HepG2 (cell line): ENCODE measurements at regions not wholly inside any gene's neighbourhood (a gene's known extent, or its start where the extent isn't known, plus 50 kb on each side); places are given as distances from the start of the nearest gene placed in this dataset.

Experiments
- ATAC-seq: fragments of 200-7000 bp; cut with Tn5 transposase; 3 replicates; pipeline ENCODE4 v1.9.1; 2020; ENCODE audit warnings: mild to moderate bottlenecking, moderate library complexity
- BruUV-seq: library from RNA; stranded (reverse); fragments of 400-500 nt; replicated peaks from 2 replicates; lab custom pipeline; 2021; lab: Mats Ljungman, UMichigan
- CTCF ChIA-PET: fragments of 300-600 bp; formaldehyde crosslinking; extraction: SDS; loops from one replicate; lab custom pipeline; 2021; ENCODE audit warnings: low total read pairs, inconsistent platforms, low intra/inter-chr PET ratio; lab: Yijun Ruan, JAX
- POLR2A ChIA-PET: fragments of 350-600 bp; sonication (Branson Sonifier 250); formaldehyde crosslinking; loops from one replicate; lab custom pipeline; 2020; ENCODE audit warnings: antibody characterized with exemption, inconsistent platforms; lab: Yijun Ruan, JAX
- DNase-seq: peaks from one replicate; pipeline ENCODE4 v3.0.0-alpha.2; 2015; ENCODE audit warnings: low spot score
- FAIRE-seq: peaks from 3 replicates; lab custom pipeline; 2011; peaks lifted over from hg19 to GRCh38; lab: Jason Lieb, UNC
- H2AFZ ChIP-seq: one replicate; pipeline ENCODE4 v1.6.1; 2011; ENCODE audit warnings: low read length, inconsistent platforms
- H3K27ac ChIP-seq: fragments of 300-600 bp; 3 replicates; pipeline ENCODE4 v1.8.0; 2011; ENCODE audit warnings: mixed run types, mild to moderate bottlenecking, mixed read lengths, low read length, inconsistent platforms; ENCODE audit not compliant: insufficient read depth; ENCODE audit errors: extremely low read length
- H3K27me3 ChIP-seq, 2 experiments: fragments of 200-600 bp in 1 of 2; 2 replicates in 1 of 2; 3 replicates in 1 of 2; pipeline versions ENCODE4 v1.6.0 to v1.8.0; 2011; ENCODE audit warnings: low read length in 2 of 2, mild to moderate bottlenecking in 2 of 2, moderate library complexity in 2 of 2, inconsistent platforms in 1 of 2; ENCODE audit not compliant: insufficient read depth in 2 of 2, control insufficient read depth in 1 of 2
- H3K36me3 ChIP-seq, 2 experiments: fragments of 200-600 bp in 1 of 2; replicated peaks in 1 of 2; 2 replicates in 1 of 2; 3 replicates in 1 of 2; pipeline versions ENCODE4 v1.5.1 to v1.8.0; 2011; ENCODE audit warnings: low read length in 2 of 2, inconsistent platforms in 1 of 2; ENCODE audit not compliant: insufficient read depth in 2 of 2, control insufficient read depth in 1 of 2
- H3K4me1 ChIP-seq: 2 replicates; pipeline ENCODE4 v1.5.1; 2012; ENCODE audit warnings: low read length, inconsistent platforms; ENCODE audit not compliant: insufficient read depth
- H3K4me2 ChIP-seq: 2 replicates; pipeline ENCODE4 v1.6.0; 2011; ENCODE audit warnings: low read depth, low read length, inconsistent platforms
- H3K4me3 ChIP-seq, 3 experiments: fragments of 200-600 bp in 1 of 3; sonication (generic), shearing (Covaris generic) in 1 of 3; replicated peaks in 1 of 3; 2 replicates each; pipeline ENCODE4 v1.5.1; 2011 to 2016; ENCODE audit warnings: low read length in 3 of 3, inconsistent platforms in 2 of 3, low read depth in 2 of 3, mild to moderate bottlenecking in 2 of 3, control low read depth in 1 of 3, mixed read lengths in 1 of 3; ENCODE audit not compliant: insufficient read depth in 1 of 3
- H3K79me2 ChIP-seq: one replicate; pipeline ENCODE4 v1.6.1; 2011; ENCODE audit warnings: low read length, inconsistent platforms; ENCODE audit not compliant: insufficient read depth
- H3K9ac ChIP-seq: 2 replicates; pipeline ENCODE4 v1.6.0; 2011; ENCODE audit warnings: mild to moderate bottlenecking, low read depth, low read length, inconsistent platforms; ENCODE audit not compliant: insufficient read depth
- H3K9me3 ChIP-seq: 2 replicates; pipeline ENCODE4 v1.5.1; 2012; ENCODE audit warnings: mild to moderate bottlenecking, low read length
- H4K20me1 ChIP-seq: 2 replicates; pipeline ENCODE4 v1.6.0; 2011; ENCODE audit warnings: inconsistent platforms, mild to moderate bottlenecking, low read length, moderate library complexity; ENCODE audit not compliant: insufficient read depth
- ATF6 ChIP-seq: sonication (generic); formaldehyde crosslinking; conservative IDR thresholded peaks from 2 replicates; pipeline ENCODE4 v1.4.0; 2020; ENCODE audit warnings: missing genetic modification reagents
- CERS6 ChIP-seq: sonication (generic); formaldehyde crosslinking; IDR thresholded peaks from 2 replicates; pipeline ENCODE4 v1.5.0; 2020; ENCODE audit warnings: missing genetic modification reagents
- DPF2 ChIP-seq: sonication (generic); formaldehyde crosslinking; IDR thresholded peaks from 2 replicates; pipeline ENCODE4 v1.4.0; 2020; ENCODE audit warnings: mild to moderate bottlenecking, low read depth, missing genetic modification reagents, borderline replicate concordance
- FOSL2 ChIP-seq: sonication (generic); formaldehyde crosslinking; IDR thresholded peaks from 2 replicates; pipeline ENCODE4 v1.4.0; 2020; ENCODE audit warnings: missing genetic modification reagents
- FOXO1 ChIP-seq: sonication (generic); formaldehyde crosslinking; IDR thresholded peaks from 2 replicates; pipeline ENCODE4 v1.4.0; 2020; ENCODE audit warnings: missing genetic modification reagents
- JUN ChIP-seq: sonication (generic); formaldehyde crosslinking; IDR thresholded peaks from 2 replicates; pipeline ENCODE4 v1.4.0; 2020; ENCODE audit warnings: mild to moderate bottlenecking, missing genetic modification reagents
- MAF1 ChIP-seq: sonication (generic); formaldehyde crosslinking; IDR thresholded peaks from 2 replicates; pipeline ENCODE4 v1.5.0; 2020; ENCODE audit warnings: missing genetic modification reagents, borderline replicate concordance
- RXRB ChIP-seq: IDR thresholded peaks from 2 replicates; pipeline ENCODE4 v1.6.1; 2016; ENCODE audit warnings: borderline replicate concordance, missing genetic modification reagents, missing compliant biosample characterization
- TRIM24 ChIP-seq: sonication (generic); formaldehyde crosslinking; IDR thresholded peaks from 2 replicates; pipeline ENCODE4 v1.8.0; 2022; ENCODE audit warnings: mild to moderate bottlenecking, missing genetic modification reagents
- ZBTB43 ChIP-seq: sonication (generic); formaldehyde crosslinking; conservative IDR thresholded peaks from 2 replicates; pipeline ENCODE4 v1.4.0; 2020; ENCODE audit warnings: missing genetic modification reagents
- ZNF460 ChIP-seq: sonication (generic); formaldehyde crosslinking; IDR thresholded peaks from 2 replicates; pipeline ENCODE4 v1.5.1; 2020; ENCODE audit warnings: missing genetic modification reagents, mild to moderate bottlenecking, borderline replicate concordance
- ZNF501 ChIP-seq: sonication (generic); formaldehyde crosslinking; IDR thresholded peaks from 2 replicates; pipeline ENCODE4 v1.5.1; 2020; ENCODE audit warnings: mild to moderate bottlenecking, moderate library complexity, missing genetic modification reagents
- ZNF670 ChIP-seq: sonication (generic); formaldehyde crosslinking; IDR thresholded peaks from 2 replicates; pipeline ENCODE4 v1.8.0; 2022; ENCODE audit warnings: mild to moderate bottlenecking, missing genetic modification reagents, borderline replicate concordance
- WGBS: methylation state at CpG from one replicate; pipeline ENCODE4 v1.1.6; 2017; ENCODE audit warnings: low lambda C conversion rate; 5-methylcytosine and 5-hydroxymethylcytosine counted together
- in situ Hi-C: cut with HindIII; loops from 2 replicates; pipeline ENCODE4 v1.10.0; 2017; ENCODE audit warnings: low pct_unique_long_range_greater_than_20kb; ENCODE audit not compliant: extremely low pct_ligation_motif_present
- intact Hi-C: fragments of 100-400 bp; cut with micrococcal nuclease; formaldehyde crosslinking; loops from one replicate; pipeline ENCODE4 v1.10.0; 2022; ENCODE audit not compliant: unreplicated experiment

- no peak for ATAC-seq
- TF ChIP-seq MAF1 (CRISPR knock-in tag) (no peak), RXRB (CRISPR knock-in tag) (no peak), CERS6 (CRISPR knock-in tag) (no peak), ZBTB43 (CRISPR knock-in tag) (no peak), TRIM24 (CRISPR knock-in tag) (no peak), ZNF460 (no peak), ZNF501 (CRISPR knock-in tag) (no peak), FOSL2 (CRISPR knock-in tag) (no peak), FOXO1 (CRISPR knock-in tag) (no peak), ATF6 (CRISPR knock-in tag) (no peak), JUN (CRISPR knock-in tag) (no peak), ZNF670 (no peak), DPF2 (CRISPR knock-in tag) (no peak)
- intact Hi-C loops: no loop called here
- H3K9me3 ChIP-seq: no peaks in the 10 kb centered on the region
- H3K4me3 ChIP-seq: no peak overlapping the region
- CTCF ChIA-PET: no interaction called here
- POLR2A ChIA-PET: interaction anchor here (1.6 to 6.3 kb wide), 2 partner anchors 68 to 99 kb away, joined by 3 to 31 read pairs; partner anchors contain the start of genes SEPTIN10 and SOWAHC
- 88% methylated on average over 5 of the region's 5 CpGs for WGBS
- no TSS peak for BruUV-seq
- no peaks in the 10 kb centered on the region for H4K20me1 ChIP-seq
- H3K4me1 ChIP-seq: peaks cover 40% of the 10 kb centered on the region
- in situ Hi-C loops: loop anchor here (5.0 kb wide), 1 partner anchor 50 kb away; no protein-coding TSS in a partner anchor
- no peak overlapping the region for H3K27ac ChIP-seq
- no peaks in the 10 kb centered on the region for H3K79me2 ChIP-seq
- H3K27me3 ChIP-seq: no peaks in the 10 kb centered on the region
- no peak overlapping the region for H3K9ac ChIP-seq
- H3K36me3 ChIP-seq: no peaks in the 10 kb centered on the region
- peak overlapping the region; percentile 4; the same call in 1 of the 2 replicates for H3K4me2 ChIP-seq
- FAIRE-seq: no peak
- no peak for DNase-seq
- peak overlapping the region; percentile 1 for H2AFZ ChIP-seq
Measured at GRCh38 chr2:109712746-109713145, 81.4 kb upstream of the RGPD5 start.
